SH-SY5Y (cell line): ENCODE measurements at regions not wholly inside any gene's neighbourhood (a gene's known extent, or its start where the extent isn't known, plus 50 kb on each side); places are given as distances from the start of the nearest gene placed in this dataset.

ENCODE experiments used
- GATA2 ChIP-seq: IDR thresholded peaks from 2 replicates; pipeline ENCODE4 v1.6.1; 2011; ENCODE audit warnings: mild to moderate bottlenecking, low read depth, low read length
- GATA3 ChIP-seq: IDR thresholded peaks from 2 replicates; pipeline ENCODE4 v1.6.1; 2011; ENCODE audit warnings: low read depth, mild to moderate bottlenecking, low read length, moderate library complexity

GRCh38 chr4:156512622-156513021 is 459.0 kb downstream of the PDGFC start:
- TF ChIP-seq GATA2 (no peak), GATA3 (no peak)
